Dendritic cell treated with granulocyte-macrophage colony-stimulating factor and Interleukin-4, amounts not matched to agents 40 ng/mL and 50 ng/mL, for 4 days (primary cell): ENCODE measurements at regions not wholly inside any gene's neighbourhood (a gene's known extent, or its start where the extent isn't known, plus 50 kb on each side); places are given as distances from the start of the nearest gene placed in this dataset.
"Not testable (repeated sequence)": the region's sequence is repeated elsewhere in the genome, so short reads cannot be mapped to it uniquely, and the experiment has no call there.

Experiments used
- H3K27ac Mint-ChIP-seq: one replicate; pipeline ENCODE4 v1.8.0; 2022; ENCODE audit warnings: mild to moderate bottlenecking, mixed read lengths
- H3K27me3 Mint-ChIP-seq: one replicate; pipeline ENCODE4 v1.8.0; 2022; ENCODE audit warnings: mild to moderate bottlenecking, mixed read lengths
- H3K36me3 Mint-ChIP-seq: one replicate; pipeline ENCODE4 v1.8.0; 2022; ENCODE audit warnings: low read depth, mixed read lengths
- H3K4me1 Mint-ChIP-seq: one replicate; pipeline ENCODE4 v1.8.0; 2022; ENCODE audit warnings: low read depth, mixed read lengths
- H3K4me3 Mint-ChIP-seq: one replicate; pipeline ENCODE4 v1.8.0; 2022; ENCODE audit warnings: mild to moderate bottlenecking, moderate library complexity, mixed read lengths
- H3K9me3 Mint-ChIP-seq: one replicate; pipeline ENCODE4 v1.8.0; 2022; ENCODE audit warnings: mixed read lengths
- intact Hi-C: fragments of 100-400 bp; cut with micrococcal nuclease; formaldehyde crosslinking; loops from one replicate; pipeline ENCODE4 v1.15.0; 2022

- no peaks in the 10 kb centered on the region for H3K36me3 Mint-ChIP-seq
- intact Hi-C loops = no loop called here
- no peaks in the 10 kb centered on the region for H3K27me3 Mint-ChIP-seq
- H3K4me3 Mint-ChIP-seq = no peak overlapping the region
- H3K9me3 Mint-ChIP-seq = no peaks in the 10 kb centered on the region
- no peak overlapping the region for H3K27ac Mint-ChIP-seq
- H3K4me1 Mint-ChIP-seq = no peaks in the 10 kb centered on the region
Observed at GRCh38 chr4:181849472-181849871, 393.7 kb upstream of the TENM3 start.

- Mint-ChIP-seq H3K27me3 (no peaks in the 10 kb centered on the region), H3K4me1 (no peaks in the 10 kb centered on the region), H3K27ac (no peak overlapping the region), H3K36me3 (no peaks in the 10 kb centered on the region), H3K4me3 (no peak overlapping the region), H3K9me3 (peaks cover 11% of the 10 kb centered on the region)
- intact Hi-C loops = no loop called here
Observed at GRCh38 chr4:181853881-181854511, 389.2 kb upstream of the TENM3 start.

DNA sequence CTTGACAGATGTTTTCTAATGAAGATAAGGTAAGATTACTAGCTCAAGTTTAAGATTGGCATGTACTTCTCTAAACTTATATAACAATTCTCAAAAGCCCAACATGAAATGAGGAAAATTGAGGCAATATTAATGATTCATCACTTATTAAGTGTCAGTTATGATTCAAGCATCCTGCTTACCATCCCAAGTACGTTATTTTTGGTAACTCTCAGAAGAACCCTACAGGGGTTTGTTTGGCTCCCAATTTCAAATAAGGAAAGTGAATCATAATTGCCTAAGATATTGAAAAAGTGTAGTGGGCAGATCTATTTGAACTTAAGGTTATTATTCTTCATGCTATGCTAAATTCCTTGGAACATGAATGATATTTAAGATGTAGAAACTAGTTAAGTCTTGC is 387.9 kb upstream of the TENM3 start:
- Mint-ChIP-seq H3K36me3 (no peaks in the 10 kb centered on the region), H3K4me1 (no peaks in the 10 kb centered on the region), H3K27ac (no peak overlapping the region), H3K4me3 (no peak overlapping the region), H3K27me3 (no peaks in the 10 kb centered on the region), H3K9me3 (peaks cover 11% of the 10 kb centered on the region)
- intact Hi-C loops = no loop called here

- H3K4me3 Mint-ChIP-seq, intact Hi-C loops, H3K27me3 Mint-ChIP-seq, H3K27ac Mint-ChIP-seq, H3K4me1 Mint-ChIP-seq, H3K36me3 Mint-ChIP-seq: not testable (repeated sequence)
- H3K9me3 Mint-ChIP-seq = peaks cover 11% of the 10 kb centered on the region
Observed at GRCh38 chr4:181857471-181857870, 385.7 kb upstream of the TENM3 start.

DNA sequence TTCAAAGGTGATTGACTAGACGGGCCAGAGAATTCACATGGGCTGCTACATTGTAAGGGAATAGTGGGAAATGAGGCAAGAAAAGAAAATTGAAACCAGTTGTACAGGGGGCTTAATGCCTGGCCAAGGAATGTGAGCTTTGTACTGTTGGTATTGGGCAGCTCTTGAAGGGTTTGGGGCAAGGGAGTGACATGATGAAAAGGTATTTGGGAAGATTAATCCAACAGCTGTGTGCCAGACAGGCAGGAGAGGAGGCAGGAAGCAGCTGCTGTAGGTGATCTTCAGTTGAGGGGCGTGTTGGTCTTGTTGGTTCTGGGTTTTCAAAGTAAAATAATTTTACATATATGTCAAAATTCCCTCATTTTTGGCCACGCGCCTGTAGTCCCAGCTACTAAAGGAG is 384.5 kb upstream of the TENM3 start:
- intact Hi-C loops = no loop called here
- no peak overlapping the region for H3K4me3 Mint-ChIP-seq

DNA sequence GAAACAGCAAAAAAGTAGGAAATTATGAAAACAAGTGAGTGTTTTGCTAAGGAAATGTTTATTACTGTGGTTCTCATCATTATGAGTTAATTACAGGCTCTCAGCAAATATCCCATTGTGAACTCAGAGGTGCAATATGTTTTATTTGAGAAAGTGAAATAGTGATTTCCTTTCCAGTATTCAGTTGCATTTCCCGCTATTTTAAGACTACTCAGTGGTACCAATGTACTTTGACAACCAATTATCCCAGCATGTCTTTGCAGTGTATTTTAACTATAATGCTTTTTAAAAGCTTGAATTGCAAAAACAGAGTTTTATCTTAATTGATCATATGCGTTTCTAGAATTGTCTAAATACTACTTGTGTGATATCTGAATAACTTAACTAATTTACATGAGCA is 383.8 kb upstream of the TENM3 start:
- no peak overlapping the region for H3K4me3 Mint-ChIP-seq
- H3K9me3 Mint-ChIP-seq = peaks cover 11% of the 10 kb centered on the region
- H3K27ac Mint-ChIP-seq = no peak overlapping the region
- intact Hi-C loops = no loop called here
- H3K36me3 Mint-ChIP-seq = no peaks in the 10 kb centered on the region
- H3K4me1 Mint-ChIP-seq = no peaks in the 10 kb centered on the region
- H3K27me3 Mint-ChIP-seq = no peaks in the 10 kb centered on the region

More for the DNA sequence above, 384.5 kb upstream of the TENM3 start:
- Mint-ChIP-seq H3K27ac (no peak overlapping the region), H3K9me3 (peaks cover 11% of the 10 kb centered on the region), H3K27me3 (no peaks in the 10 kb centered on the region), H3K36me3 (no peaks in the 10 kb centered on the region), H3K4me1 (no peaks in the 10 kb centered on the region)

GRCh38 chr4:181860157-181860556 is 383.0 kb upstream of the TENM3 start:
- Mint-ChIP-seq H3K27ac (no peak overlapping the region), H3K36me3 (no peaks in the 10 kb centered on the region), H3K4me3 (no peak overlapping the region), H3K27me3 (no peaks in the 10 kb centered on the region), H3K9me3 (peaks cover 11% of the 10 kb centered on the region), H3K4me1 (no peaks in the 10 kb centered on the region)
- intact Hi-C loops = no loop called here

GRCh38 chr4:181860668-181861067 is 382.5 kb upstream of the TENM3 start:
- intact Hi-C loops = no loop called here
- H3K27ac Mint-ChIP-seq = no peak overlapping the region
- no peaks in the 10 kb centered on the region for H3K4me1 Mint-ChIP-seq
- no peak overlapping the region for H3K4me3 Mint-ChIP-seq
- no peaks in the 10 kb centered on the region for H3K36me3 Mint-ChIP-seq
- no peaks in the 10 kb centered on the region for H3K27me3 Mint-ChIP-seq
- H3K9me3 Mint-ChIP-seq = peaks cover 6% of the 10 kb centered on the region

DNA sequence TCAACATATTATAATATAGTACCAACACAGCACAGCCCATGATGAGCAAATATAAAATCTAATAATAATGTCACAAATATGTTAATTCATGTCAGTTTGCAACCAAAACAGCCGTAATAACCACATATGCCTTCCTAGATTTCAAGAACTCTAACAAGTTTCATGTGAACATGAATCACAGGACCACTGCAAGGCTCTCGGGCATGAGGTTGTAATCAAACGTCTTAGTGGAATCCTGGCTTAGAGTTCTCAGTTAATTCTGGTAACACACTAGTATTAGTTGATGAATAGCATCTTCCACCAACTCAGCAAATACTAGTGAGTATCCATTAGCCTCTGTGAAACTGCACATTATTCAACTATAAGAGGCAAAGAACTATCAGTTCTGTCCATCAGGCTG is 379.3 kb upstream of the TENM3 start:
- Mint-ChIP-seq H3K36me3 (no peaks in the 10 kb centered on the region), H3K27ac (no peak overlapping the region), H3K4me3 (no peak overlapping the region), H3K4me1 (no peaks in the 10 kb centered on the region), H3K9me3 (no peaks in the 10 kb centered on the region), H3K27me3 (no peaks in the 10 kb centered on the region)
- intact Hi-C loops = no loop called here

DNA sequence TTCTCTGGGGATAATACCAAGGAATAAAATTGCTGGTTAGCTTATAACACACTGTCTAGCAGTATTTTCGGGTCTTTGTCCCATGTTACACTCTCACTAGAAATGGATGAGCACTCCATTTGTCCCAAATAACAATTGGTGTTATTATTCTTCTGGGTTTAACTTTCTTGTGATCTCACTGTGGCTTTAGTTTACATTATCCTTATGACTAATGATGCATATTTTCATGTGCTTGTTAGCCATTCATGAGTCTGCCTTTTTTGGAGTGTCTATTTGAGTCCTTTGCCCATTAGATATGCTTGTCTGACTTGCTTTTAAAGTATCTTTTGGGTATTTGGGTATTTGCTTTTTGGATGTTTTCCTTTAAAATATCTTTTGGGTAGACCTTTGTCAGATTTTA is 372.9 kb upstream of the TENM3 start:
- no peaks in the 10 kb centered on the region for H3K4me1 Mint-ChIP-seq
- no peaks in the 10 kb centered on the region for H3K27me3 Mint-ChIP-seq
- no peak overlapping the region for H3K27ac Mint-ChIP-seq
- no peak overlapping the region for H3K4me3 Mint-ChIP-seq
- H3K9me3 Mint-ChIP-seq = peaks cover 8% of the 10 kb centered on the region
- no peaks in the 10 kb centered on the region for H3K36me3 Mint-ChIP-seq
- intact Hi-C loops = no loop called here

GRCh38 chr4:181874602-181875001 is 368.6 kb upstream of the TENM3 start:
- peaks cover 8% of the 10 kb centered on the region for H3K9me3 Mint-ChIP-seq
- H3K36me3 Mint-ChIP-seq = no peaks in the 10 kb centered on the region
- no peaks in the 10 kb centered on the region for H3K27me3 Mint-ChIP-seq
- no peak overlapping the region for H3K4me3 Mint-ChIP-seq
- H3K4me1 Mint-ChIP-seq = no peaks in the 10 kb centered on the region
- intact Hi-C loops = no loop called here
- H3K27ac Mint-ChIP-seq = no peak overlapping the region

GRCh38 chr4:181877329-181877848 is 365.8 kb upstream of the TENM3 start:
- H3K27me3 Mint-ChIP-seq = no peaks in the 10 kb centered on the region
- H3K36me3 Mint-ChIP-seq = no peaks in the 10 kb centered on the region
- no peak overlapping the region for H3K4me3 Mint-ChIP-seq
- intact Hi-C loops = no loop called here
- no peaks in the 10 kb centered on the region for H3K4me1 Mint-ChIP-seq
- H3K27ac Mint-ChIP-seq = no peak overlapping the region
- peaks cover 8% of the 10 kb centered on the region for H3K9me3 Mint-ChIP-seq

GRCh38 chr4:181890031-181890430 is 353.2 kb upstream of the TENM3 start:
- Mint-ChIP-seq H3K27ac (no peak overlapping the region), H3K27me3 (no peaks in the 10 kb centered on the region), H3K36me3 (no peaks in the 10 kb centered on the region), H3K4me3 (no peak overlapping the region), H3K4me1 (no peaks in the 10 kb centered on the region), H3K9me3 (peaks cover 26% of the 10 kb centered on the region)
- intact Hi-C loops = no loop called here

DNA sequence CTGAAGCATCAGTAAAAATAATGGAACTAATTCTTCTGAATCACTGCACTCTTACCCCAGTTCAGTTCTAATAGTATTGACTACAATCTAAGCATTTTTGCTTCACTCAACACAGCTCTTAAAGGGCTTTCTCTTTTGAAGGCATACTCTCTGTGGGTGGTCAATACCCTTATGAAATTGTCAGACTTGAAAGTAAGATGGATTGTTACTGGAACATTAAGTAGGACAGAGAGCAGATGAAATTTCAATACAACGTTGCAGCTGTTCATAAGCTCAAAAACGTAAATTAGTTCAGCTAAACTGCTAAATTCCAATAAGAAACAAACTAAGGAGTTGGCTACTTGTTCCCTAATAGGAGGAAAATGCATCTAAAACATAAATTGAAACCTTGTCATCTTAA is 352.3 kb upstream of the TENM3 start:
- H3K4me3 Mint-ChIP-seq = no peak overlapping the region
- no peak overlapping the region for H3K27ac Mint-ChIP-seq
- intact Hi-C loops = no loop called here
- no peaks in the 10 kb centered on the region for H3K4me1 Mint-ChIP-seq
- H3K9me3 Mint-ChIP-seq = peaks cover 26% of the 10 kb centered on the region
- no peaks in the 10 kb centered on the region for H3K27me3 Mint-ChIP-seq
- H3K36me3 Mint-ChIP-seq = no peaks in the 10 kb centered on the region

- Mint-ChIP-seq H3K4me1 (no peaks in the 10 kb centered on the region), H3K27ac (no peak overlapping the region), H3K4me3 (no peak overlapping the region), H3K36me3 (no peaks in the 10 kb centered on the region), H3K9me3 (peaks cover 32% of the 10 kb centered on the region), H3K27me3 (no peaks in the 10 kb centered on the region)
- intact Hi-C loops = no loop called here
Observed at GRCh38 chr4:181896614-181897013, 346.6 kb upstream of the TENM3 start.
